Epidermal melanocyte (primary cell): ENCODE measurements at regions not wholly inside any gene's neighbourhood (a gene's known extent, or its start where the extent isn't known, plus 50 kb on each side); places are given as distances from the start of the nearest gene placed in this dataset.

Experiments
- DNase-seq: peaks from one replicate; pipeline ENCODE4 v3.0.0; 2011; ENCODE audit warnings: low spot score; ENCODE audit not compliant: insufficient read length

DNA sequence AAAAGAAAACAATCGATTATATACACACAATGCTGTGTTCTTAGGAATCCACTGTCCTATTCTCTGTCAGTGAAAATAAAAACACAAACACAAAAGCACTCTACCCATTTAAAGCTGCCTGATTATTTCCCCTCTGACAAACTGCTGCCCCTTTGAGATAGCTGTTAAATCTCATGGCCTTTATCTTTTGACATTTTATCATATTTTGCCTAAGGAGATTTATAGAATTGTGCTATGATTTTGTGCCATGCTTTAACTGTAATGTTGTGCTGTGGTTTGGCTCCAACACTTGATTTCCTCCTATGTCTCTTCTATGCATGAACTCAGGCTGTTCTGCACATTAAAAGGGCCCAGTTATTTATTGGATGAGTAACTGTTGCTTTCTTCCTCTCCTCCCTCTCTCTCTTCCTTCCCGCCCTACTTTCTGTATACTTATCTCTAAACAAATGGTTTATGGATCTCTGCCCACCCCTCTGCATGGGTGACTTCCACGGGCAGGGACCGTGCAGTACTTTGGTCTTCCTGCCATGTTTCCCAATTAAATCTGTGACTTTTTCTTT is 1096.6 kb downstream of the TSN start:
- DNase-seq: no peak

DNA sequence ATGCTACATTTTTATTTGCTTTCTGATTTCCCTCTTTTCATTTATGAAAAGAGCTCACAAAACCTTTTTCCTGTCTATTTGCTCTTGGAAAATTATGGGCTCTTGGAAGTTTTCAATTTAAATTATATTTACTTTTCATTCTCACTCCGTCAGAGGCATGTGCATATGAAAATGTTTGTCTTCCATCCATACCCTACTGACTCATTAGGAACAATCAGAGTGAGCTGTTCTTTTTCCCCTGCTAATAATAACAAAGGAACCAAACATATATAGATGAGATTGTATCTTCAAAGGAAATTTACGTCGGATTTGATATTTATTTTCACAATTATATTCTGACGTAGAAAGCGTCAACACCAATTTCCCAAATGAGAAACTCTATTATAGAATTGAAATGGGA is 1101.2 kb downstream of the TSN start:
- no peak for DNase-seq

DNA sequence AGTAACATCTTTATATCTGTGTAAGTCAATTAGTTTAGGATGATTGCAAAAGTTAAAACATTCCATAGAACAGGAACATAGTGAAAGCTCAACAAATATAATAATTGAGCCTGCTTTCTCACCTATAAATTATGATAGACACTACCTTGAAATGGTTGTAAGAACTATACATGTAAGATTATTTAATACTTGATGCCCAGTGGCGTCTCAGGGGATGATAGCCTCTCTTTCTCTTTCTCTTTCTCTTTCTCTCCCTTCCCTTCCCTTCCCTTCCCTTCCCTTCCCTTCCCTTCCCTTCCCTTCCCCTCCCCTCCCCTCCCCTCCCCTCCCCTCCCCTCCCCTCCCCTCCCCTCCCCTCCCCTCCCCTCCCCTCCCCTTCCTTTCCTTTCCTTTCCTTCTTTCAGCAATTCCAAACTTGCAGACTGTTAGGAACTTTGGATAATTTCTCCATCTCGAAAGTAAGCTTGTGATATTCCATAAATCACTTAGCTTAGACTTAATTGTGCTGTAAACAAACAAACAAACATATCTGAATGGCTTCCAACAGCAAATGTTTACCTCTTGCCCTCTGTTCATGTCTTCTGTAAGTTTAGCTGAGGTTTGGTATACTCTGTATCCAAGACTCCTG is 1102.7 kb downstream of the TSN start:
- DNase-seq: no peak

DNA sequence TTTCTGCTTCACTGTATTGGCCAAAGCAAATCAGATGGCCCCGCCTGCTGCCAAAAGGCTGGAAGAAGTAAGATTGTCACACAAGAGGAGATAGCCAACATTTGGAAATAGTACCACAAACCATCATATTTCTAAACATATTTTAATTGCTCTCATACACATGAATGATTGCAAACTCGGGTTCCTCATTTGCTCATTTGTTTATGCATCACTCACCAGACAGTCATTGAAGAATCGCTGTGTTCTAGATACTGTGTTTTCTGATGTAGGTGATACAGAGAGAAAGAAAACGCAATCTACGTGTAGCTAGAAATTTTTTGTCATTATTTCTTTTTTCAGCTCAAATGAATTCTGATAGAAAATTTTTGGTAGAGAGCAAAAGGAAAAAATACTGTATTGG is 1103.4 kb downstream of the TSN start:
- no peak for DNase-seq

DNA sequence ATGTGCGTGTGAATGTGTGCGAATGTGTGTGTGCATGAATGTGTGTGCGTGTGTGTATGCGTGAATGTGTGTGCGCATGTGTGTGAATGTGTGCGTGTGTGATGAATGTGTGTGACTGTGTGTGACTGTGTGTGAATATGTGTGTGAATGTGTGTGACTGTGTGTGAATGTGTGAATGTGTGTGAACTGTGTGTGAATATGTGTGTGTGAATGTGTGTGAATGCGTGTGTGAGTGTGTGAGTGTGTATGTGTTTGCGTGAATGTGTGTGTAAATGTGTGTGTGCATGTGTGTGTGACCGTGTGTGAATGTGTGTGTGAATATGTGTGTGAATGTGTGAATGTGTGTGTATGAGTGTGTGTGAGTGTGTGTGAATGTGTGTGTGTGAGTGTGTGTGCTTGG is 1103.8 kb downstream of the TSN start:
- DNase-seq: no peak

DNA sequence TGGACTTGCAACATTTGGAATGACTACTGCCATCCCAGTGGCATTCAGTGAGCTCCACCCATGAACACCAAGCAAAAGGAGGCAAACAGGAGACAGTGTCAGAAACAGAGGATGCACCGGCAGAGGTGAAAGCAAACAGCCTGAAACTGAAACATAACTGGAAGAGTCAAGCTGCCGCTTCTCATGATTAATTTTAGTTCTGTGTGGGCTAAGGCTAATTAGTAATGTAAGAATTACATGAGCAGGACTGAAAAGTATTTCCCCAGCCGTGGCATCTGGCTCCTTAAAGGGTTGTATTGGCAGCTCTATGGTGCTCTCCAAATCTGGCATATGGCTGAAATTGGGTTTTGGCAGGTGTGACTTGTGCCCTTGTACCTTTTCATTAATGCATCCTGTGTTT is 1108.1 kb downstream of the TSN start:
- DNase-seq: no peak

DNA sequence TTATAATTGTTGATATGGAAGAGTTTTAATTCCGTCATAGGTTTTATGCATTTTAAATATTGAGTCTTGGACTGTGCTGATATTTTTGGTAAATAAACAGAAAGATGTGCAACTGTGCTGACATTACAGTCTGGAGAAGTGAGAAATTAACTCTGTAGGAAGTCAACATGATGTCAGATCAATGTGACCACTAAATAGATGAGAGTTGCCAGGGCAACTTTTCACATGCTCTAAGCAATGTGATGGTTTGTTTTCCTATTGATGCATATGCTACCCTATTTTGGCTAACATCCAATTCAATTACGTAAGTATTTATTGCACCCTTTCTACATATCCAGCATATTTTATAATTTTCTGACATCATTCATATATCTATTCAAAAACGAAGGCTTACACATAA is 1109.3 kb downstream of the TSN start:
- DNase-seq: no peak

DNA sequence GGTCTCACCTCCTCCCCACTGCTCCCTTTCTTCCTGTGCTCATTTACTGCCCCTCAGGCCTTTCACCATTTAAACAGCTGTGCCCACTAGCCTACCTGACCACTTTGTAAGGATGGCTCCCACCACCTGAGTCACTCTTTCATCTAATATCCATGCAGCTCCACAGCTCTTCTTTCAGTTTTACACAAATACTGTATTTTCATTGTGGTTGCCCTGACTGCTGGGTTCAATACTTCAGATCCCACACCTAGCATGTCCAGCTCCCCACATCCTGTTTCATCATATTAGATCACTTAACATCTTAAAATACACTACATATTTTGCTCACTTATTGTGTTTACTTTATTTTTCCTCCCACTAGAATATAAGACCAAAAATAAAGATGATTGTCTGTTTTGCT is 1110.6 kb downstream of the TSN start:
- DNase-seq: no peak

DNA sequence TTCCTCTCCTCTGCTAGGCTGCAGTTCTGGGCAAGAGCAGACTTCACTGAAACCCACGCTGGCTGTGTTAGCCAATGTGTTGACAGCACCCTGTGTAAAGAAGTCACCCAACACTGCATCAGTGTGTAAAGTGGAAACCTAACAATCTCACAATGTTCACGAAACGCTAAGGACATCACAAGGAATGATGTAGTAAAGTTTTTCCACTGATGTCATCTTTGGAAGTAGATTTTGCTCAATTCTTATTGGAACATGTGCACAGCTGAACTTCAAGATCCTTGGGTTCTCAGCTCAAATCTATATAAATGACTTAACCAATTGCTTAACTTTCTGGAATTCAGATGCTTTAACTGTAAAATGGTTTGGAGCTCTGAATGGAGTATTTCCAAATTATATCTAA is 1112.5 kb downstream of the TSN start:
- DNase-seq: no peak

DNA sequence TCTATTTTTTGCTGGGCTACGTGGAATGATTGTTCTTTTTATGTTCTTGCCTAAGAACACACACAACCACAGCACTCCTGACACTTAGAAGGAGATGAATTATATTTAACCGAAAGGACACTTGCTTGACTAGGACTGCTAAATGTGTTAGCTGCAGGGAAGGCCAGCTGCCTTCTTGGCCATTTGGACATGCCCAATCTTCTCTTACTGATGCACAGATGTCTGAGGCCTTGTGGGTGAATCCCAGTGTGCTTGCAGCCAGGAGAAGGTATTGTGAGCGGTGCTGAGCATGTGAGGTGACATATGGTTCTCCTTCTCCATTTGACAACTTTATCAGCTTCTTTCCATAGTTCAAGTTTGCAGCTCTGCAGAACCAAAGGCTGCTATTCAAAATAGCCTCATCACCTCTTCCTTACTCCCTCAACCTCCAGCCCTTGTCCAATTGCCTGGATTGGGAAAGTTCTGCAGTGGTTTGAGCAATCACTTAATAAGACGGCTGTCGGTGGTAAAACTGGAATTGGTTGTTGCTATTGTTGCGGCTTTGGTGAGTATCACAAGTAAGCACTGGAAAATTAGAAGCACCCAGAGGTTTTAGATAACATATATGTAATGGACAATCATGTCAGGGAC is 1113.3 kb downstream of the TSN start:
- DNase-seq: no peak

DNA sequence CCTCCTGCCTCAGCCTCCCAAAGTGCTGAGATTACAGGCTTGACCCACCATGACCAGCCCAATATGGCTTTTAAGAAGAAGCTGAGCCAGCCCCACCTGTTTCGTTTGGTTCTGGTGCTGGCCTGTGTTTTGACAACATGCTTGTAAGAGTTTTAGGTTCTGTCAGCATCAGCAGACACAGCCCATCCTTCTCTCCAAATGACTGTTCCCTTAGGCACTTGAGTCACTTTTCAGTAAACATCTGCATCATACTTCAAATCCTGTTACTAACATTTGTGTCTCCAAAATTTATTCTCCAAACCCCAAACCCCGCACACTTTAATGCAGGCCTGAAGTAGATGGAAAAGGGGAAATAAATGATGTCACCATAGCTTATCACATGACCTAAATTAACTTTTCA is 1118.5 kb downstream of the TSN start:
- DNase-seq: no peak

DNA sequence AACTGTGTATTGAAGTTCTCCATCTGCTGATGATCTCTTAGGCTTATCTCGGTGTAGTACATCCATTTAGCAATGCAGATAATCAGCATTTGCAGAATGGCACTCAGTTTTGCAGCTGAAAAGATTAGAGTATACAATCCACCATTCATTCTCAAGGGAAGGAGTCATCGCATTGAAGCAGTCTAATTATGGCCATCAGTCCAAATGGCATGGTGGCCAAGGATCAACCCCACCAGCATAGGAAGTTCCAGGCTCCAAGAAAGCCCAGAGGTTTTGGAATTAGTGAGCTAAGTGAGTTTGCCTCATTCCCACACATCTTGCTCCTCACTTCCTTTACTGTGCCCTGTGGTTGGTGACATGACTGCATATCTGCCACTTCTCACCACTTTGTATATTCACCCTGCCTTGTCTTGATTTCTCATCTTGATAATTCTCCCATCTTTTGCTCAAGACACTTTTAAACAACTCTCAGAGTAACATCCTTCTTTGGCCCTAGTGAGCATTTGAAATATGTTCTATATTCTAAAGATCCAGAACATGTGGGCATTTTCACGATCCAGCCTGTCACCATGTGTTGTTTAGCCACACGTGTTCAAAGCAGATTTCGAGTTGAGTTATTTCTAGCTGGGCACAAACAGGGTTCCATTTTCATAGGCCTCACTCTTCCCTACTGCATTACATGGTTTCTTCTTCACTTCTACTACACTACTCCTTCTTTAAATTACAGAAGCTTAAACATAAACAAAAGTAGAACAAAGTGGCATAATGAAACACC is 1119.8 kb downstream of the TSN start:
- DNase-seq: no peak

DNA sequence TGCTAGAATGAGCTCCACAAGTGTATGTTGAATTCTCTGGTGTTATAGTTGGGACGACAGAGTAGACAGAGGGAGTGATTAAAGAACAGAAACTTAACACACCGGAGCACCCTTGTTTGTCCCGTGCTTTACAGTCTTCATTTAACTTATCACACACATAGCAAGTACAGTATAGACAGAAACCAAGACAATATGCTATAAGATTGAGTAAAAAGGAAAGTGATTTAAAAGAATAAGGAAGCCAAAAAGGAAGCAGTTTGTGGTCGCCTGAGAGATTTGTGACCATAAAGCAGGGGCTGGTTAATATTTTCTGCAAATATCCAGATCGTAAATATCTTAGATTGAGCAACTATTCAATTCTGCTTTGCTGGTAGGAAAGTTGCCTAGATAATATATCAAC is 1128.4 kb downstream of the TSN start:
- DNase-seq: no peak

DNA sequence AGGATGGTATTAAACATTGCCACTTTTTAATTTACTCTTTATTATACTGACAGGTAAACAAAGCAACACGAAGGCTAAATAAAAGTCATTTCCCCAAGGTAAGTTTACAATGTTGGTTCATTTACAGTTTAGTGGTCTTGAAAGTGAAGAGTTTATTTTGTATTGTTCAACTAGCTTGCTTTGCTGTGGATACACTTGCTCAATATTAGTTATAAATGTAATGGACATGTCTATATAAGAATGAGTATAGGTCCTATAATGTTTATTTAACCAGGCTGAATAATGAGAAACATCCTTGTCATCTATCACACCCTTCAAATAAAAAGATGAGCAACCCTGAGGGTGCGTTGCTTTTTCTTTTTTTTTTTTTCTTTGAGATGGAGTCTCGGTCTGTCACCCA is 1129.4 kb downstream of the TSN start:
- no peak for DNase-seq

DNA sequence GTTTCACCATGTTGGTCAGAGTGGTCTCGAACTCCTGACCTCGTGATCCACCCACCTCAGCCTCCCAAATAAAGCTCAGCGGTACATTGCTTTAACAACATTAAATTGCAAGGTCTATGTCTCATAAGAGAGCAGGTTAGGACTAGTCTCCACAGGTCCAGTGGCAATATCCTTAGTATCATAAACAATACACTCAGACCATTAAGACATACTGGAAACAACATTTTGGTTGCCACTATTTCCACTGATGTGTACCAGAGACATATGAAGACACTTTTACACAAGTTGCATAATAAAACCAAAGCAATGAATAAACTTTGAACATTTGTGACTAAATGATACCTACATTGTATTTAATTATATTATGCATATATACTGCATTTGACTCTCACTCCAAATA is 1130.0 kb downstream of the TSN start:
- no peak for DNase-seq

DNA sequence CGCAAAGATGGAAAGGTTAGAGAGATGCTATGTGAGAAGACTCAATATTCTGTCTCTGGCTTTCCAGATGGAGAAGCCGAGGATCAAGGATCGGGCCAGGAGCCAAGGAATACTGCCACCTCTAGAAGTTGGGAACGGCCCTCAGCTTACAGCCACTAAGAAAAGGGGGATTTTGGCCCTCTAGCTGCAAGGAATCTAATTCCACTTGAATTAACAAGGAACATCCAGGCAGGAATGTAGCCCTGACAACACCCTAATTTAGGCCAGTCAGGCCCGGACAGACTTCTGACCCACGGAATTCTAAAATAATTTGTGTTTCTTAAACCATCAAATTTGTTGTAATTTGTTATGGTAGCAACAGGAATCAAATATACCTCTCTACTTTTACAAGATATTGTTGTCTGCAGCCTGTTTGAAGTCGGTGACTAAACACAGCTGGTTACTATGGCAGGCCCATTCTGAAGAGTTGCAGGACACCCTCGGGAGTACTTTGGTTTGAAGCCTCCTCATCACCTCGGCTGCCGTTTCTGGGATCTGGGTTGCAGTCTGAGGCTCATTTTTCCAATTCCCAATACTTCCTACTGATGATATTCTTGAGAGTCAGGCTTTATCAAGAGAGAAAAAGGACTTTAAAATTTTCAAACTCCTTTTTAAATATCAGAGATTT is 1131.2 kb downstream of the TSN start:
- DNase-seq: no peak

DNA sequence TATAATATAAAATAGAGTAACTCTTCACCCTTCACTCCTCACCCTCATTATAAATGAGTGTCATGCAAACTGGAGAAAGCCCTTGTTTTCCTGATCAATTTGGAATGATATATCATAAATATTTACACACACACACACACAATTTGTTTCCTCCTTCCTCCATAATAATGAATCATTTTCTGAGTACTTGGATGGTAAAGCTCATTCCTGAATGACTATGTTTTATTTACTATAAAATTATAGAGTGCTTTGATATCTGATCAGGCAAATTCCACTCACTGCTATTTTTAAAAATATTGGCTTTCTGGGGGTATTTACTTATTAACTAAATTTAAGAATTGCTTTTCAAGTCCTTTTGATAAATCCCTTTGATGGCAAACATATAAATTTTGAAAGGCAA is 1125.5 kb upstream of the CNTNAP5 start:
- no peak for DNase-seq

DNA sequence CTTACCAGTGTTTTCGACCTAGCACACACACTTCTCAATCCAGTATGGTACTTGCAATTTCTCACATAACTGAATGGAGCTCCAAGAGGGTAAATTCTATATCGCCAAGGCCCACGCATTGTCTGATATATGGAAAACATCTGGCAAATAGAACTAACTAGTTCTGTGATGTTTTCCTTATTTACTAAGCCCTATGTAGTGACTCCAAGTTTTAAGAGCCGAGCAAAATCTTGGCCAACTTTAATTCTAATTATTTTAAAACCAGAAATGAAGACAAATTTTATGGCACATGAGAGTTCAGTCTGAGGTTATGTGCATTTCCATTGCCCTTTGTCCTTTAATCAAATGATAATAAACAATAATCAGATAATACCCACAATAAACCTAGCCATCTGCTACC is 1119.7 kb upstream of the CNTNAP5 start:
- DNase-seq: no peak

DNA sequence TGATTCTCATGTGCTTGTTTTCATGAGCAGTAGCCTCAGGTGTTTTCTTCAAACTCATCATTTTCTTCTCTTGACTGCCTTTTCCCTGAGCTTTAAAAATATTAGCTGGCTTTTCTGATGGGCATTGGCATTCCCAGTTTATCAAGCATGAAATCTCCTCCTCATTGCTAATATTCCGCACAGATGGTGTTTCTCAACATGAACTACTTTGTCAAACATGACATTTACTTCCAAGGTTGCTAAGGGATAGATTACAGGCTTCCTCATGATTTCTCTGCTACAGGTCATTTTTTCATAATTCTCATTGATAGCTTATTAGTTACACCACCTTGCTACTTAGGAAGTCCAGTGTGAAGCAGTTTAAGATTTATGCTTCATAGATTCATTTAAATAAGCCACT is 1116.9 kb upstream of the CNTNAP5 start:
- no peak for DNase-seq

DNA sequence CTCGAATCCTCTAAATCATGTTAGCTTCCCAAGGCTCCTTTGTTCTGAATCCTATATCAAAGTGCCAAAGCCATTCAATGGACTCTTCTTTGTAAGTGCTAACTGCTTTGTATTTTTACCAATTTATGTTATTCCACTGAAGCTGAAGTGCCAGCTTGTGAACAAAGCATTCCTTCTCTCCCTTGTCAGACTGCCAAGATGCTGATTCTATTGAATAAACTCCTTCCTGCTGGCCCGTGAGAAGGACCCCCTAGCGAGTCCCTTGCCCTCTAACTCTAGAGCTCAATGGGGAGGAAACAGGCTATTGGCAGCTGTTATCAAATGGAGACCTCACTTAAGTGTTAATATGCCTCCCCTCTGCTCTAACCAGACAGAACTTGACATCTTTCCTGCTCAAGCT is 1097.9 kb upstream of the CNTNAP5 start:
- DNase-seq: no peak

DNA sequence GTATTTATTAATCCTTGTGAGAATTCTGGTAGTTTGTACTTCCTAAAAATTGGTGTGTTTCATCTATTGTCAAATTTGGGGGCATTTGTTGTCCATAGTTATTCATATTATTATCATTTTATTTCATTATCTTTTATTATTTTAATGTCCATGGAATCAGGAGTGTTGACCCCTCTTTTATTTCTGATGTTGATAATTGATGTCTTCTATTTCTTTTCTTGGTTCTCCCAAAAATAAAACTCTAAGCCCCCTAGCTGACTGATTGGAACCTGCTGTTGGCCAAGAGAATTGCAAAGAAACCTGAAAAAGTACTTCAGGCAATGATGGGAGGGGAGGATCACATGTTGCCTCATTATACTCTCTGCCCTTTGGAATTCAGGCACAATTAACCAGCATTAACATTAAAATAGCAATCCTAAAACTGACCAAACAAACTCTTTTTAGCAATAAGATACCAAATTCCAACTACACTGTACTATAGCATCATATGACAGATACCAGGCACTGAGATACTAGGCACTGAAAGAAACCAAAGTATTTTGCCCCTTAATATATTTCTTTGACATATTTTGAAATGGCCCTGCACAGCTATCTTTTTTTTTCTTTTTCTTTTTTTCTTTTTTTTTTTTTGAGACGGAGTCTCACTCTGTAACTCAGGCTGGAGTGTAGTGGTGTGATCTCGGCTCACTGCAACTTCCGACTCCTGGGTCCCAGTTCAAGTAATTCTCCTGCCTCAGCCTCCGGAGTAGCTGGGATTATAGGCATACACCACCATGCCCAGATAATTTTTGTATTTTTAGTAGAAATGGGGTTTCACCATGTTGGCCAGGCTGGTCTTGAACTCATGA is 1097.2 kb upstream of the CNTNAP5 start:
- DNase-seq: no peak
